SK-MEL-5 (cell line): ENCODE measurements at regions not wholly inside any gene's neighbourhood (a gene's known extent, or its start where the extent isn't known, plus 50 kb on each side); places are given as distances from the start of the nearest gene placed in this dataset.
A peak's percentile ranks its signal among the peaks of the same experiment; 100 is the strongest.
"Not testable (repeated sequence)": the region's sequence is repeated elsewhere in the genome, so short reads cannot be mapped to it uniquely, and the experiment has no call there.

Experiments used
- DNase-seq: peaks from one replicate; pipeline ENCODE4 v3.0.0-alpha.2; 2016; ENCODE audit warnings: low read depth, low spot score
- in situ Hi-C: cut with HindIII; loops from 2 replicates; pipeline ENCODE4 v1.10.0; 2016; ENCODE audit warnings: low sequenced_read_pairs, high pct_unique_total_duplicates, low pct_unique_long_range_greater_than_20kb

GRCh38 chr6:168369786-168370185 lies 50.2 kb upstream of the DACT2 start:
- no peak for DNase-seq
- in situ Hi-C loops, result no loop called here

- peak; percentile 58 for DNase-seq
- in situ Hi-C loops, result no loop called here
These were observed 50.9 kb upstream of the DACT2 start for GRCh38 chr6:168370310-168370991.

GRCh38 chr6:168371185-168371584 lies 51.6 kb upstream of the DACT2 start:
- in situ Hi-C loops, result no loop called here

GRCh38 chr6:168371618-168371980 lies 52.0 kb upstream of the DACT2 start:
- no peak for DNase-seq
- in situ Hi-C loops, result no loop called here

More at GRCh38 chr6:168371185-168371584, 51.6 kb upstream of the DACT2 start:
- no peak for DNase-seq

GRCh38 chr6:168371981-168372711 lies 52.6 kb upstream of the DACT2 start:
- no peak for DNase-seq
- in situ Hi-C loops, result no loop called here

GRCh38 chr6:168372889-168373288 lies 53.3 kb upstream of the DACT2 start:
- no peak for DNase-seq
- in situ Hi-C loops, result no loop called here

- no peak for DNase-seq
- in situ Hi-C loops, result no loop called here
These were observed 53.8 kb upstream of the DACT2 start for GRCh38 chr6:168373389-168373788.

- DNase-seq, result no peak
- in situ Hi-C loops, result no loop called here
These were observed 54.5 kb upstream of the DACT2 start for GRCh38 chr6:168374051-168374502.

- no peak for DNase-seq
- in situ Hi-C loops, result no loop called here
These were observed 55.0 kb upstream of the DACT2 start for GRCh38 chr6:168374541-168375071.

- in situ Hi-C loops, result no loop called here
- no peak for DNase-seq
These were observed 56.5 kb upstream of the DACT2 start for GRCh38 chr6:168376120-168376519.

- no peak for DNase-seq
- in situ Hi-C loops, result no loop called here
These were observed 57.4 kb upstream of the DACT2 start for GRCh38 chr6:168376811-168377483.

- in situ Hi-C loops, result no loop called here
- DNase-seq, result no peak
These were observed 57.9 kb upstream of the DACT2 start for GRCh38 chr6:168377484-168377855.

- no peak for DNase-seq
- in situ Hi-C loops, result no loop called here
These were observed 58.6 kb upstream of the DACT2 start for GRCh38 chr6:168377856-168378832.

GRCh38 chr6:168379579-168379978 lies 60.0 kb upstream of the DACT2 start:
- in situ Hi-C loops, DNase-seq: not testable (repeated sequence)

GRCh38 chr6:168380166-168380955 lies 60.6 kb upstream of the SMOC2 start:
- DNase-seq, in situ Hi-C loops: not testable (repeated sequence)

- in situ Hi-C loops, result no loop called here
- no peak for DNase-seq
These were observed 59.9 kb upstream of the SMOC2 start for GRCh38 chr6:168380956-168381605.
